HL-60 (cell line): ENCODE measurements at regions not wholly inside any gene's neighbourhood (a gene's known extent, or its start where the extent isn't known, plus 50 kb on each side); places are given as distances from the start of the nearest gene placed in this dataset.

Source experiments
- CTCF ChIP-seq: IDR thresholded peaks from one replicate; pipeline ENCODE4 v1.5.1; 2011; ENCODE audit warnings: low read length, control low read depth, inconsistent platforms; ENCODE audit not compliant: insufficient read depth
- GABPA ChIP-seq: IDR thresholded peaks from 2 replicates; pipeline ENCODE4 v1.6.1; 2012; ENCODE audit warnings: low read depth
- POLR2AphosphoS5 ChIP-seq: IDR thresholded peaks from 2 replicates; pipeline ENCODE4 v1.6.1; 2012; ENCODE audit warnings: low read depth
- REST ChIP-seq: IDR thresholded peaks from 2 replicates; pipeline ENCODE4 v1.6.1; 2012; ENCODE audit warnings: low read depth; ENCODE audit not compliant: insufficient replicate concordance
- SPI1 ChIP-seq: IDR thresholded peaks from 2 replicates; pipeline ENCODE4 v1.6.1; 2012; ENCODE audit warnings: low read depth, mild to moderate bottlenecking, borderline replicate concordance

- TF ChIP-seq CTCF (no peak), REST (no peak), POLR2AphosphoS5 (no peak), SPI1 (no peak), GABPA (no peak)
Measured at GRCh38 chr3:115236496-115236895, 89.4 kb upstream of the ZBTB20 start.
